ENCODE measurements at regions not wholly inside any gene's neighbourhood (a gene's known extent, or its start where the extent isn't known, plus 50 kb on each side); places are given as distances from the start of the nearest gene placed in this dataset.
A peak's percentile ranks its signal among the peaks of the same experiment; 100 is the strongest.

DNA sequence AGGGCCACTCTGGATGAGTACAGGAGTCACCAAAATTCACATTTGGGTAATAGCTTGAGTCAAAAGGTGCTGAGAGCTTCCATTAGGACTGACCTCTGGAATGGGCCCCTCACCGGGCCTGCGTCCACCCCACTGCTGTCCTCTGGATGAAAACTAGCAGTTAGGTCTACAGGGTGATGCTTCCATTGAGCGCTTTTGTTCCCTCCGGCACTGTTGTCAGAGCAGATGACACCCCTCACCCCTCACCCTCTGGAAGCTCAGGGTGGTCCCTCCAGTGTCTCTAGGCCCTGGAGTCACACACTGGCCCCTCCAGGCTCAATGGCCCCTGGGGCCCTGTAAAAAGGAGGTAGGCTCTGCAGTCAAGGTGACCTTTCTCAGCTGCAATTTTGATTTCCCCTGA is 187.8 kb upstream of the GPR12 start:
- Histone ChIP-seq H3K27me3 (ENCODE audit: insufficient read depth, poor library complexity, severe bottlenecking) (peaks cover 3% of the 10 kb centered on the region), H3K4me3 (replicated peaks; ENCODE audit: insufficient read depth, low read length) (no peak overlapping the region), H3K27ac (replicated peaks) (no peak overlapping the region)
- DNase-seq (ENCODE audit: low read depth in 1 of 2, low spot score in 1 of 2) = no peak
- TF ChIP-seq POLR2AphosphoS5 (IDR thresholded peaks at IDR 0.05; ENCODE audit: low read depth) (no peak), GABPA (IDR thresholded peaks at IDR 0.05; ENCODE audit: low read depth) (no peak), SPI1 (IDR thresholded peaks at IDR 0.05; ENCODE audit: borderline replicate concordance, low read depth) (no peak)
- TF ChIP-seq, protein P1, sequence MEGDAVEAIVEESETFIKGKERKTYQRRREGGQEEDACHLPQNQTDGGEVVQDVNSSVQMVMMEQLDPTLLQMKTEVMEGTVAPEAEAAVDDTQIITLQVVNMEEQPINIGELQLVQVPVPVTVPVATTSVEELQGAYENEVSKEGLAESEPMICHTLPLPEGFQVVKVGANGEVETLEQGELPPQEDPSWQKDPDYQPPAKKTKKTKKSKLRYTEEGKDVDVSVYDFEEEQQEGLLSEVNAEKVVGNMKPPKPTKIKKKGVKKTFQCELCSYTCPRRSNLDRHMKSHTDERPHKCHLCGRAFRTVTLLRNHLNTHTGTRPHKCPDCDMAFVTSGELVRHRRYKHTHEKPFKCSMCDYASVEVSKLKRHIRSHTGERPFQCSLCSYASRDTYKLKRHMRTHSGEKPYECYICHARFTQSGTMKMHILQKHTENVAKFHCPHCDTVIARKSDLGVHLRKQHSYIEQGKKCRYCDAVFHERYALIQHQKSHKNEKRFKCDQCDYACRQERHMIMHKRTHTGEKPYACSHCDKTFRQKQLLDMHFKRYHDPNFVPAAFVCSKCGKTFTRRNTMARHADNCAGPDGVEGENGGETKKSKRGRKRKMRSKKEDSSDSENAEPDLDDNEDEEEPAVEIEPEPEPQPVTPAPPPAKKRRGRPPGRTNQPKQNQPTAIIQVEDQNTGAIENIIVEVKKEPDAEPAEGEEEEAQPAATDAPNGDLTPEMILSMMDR (IDR thresholded peaks at IDR 0.05; ENCODE audit: insufficient read depth, low read length) = no peak
- TF ChIP-seq, protein P2, sequence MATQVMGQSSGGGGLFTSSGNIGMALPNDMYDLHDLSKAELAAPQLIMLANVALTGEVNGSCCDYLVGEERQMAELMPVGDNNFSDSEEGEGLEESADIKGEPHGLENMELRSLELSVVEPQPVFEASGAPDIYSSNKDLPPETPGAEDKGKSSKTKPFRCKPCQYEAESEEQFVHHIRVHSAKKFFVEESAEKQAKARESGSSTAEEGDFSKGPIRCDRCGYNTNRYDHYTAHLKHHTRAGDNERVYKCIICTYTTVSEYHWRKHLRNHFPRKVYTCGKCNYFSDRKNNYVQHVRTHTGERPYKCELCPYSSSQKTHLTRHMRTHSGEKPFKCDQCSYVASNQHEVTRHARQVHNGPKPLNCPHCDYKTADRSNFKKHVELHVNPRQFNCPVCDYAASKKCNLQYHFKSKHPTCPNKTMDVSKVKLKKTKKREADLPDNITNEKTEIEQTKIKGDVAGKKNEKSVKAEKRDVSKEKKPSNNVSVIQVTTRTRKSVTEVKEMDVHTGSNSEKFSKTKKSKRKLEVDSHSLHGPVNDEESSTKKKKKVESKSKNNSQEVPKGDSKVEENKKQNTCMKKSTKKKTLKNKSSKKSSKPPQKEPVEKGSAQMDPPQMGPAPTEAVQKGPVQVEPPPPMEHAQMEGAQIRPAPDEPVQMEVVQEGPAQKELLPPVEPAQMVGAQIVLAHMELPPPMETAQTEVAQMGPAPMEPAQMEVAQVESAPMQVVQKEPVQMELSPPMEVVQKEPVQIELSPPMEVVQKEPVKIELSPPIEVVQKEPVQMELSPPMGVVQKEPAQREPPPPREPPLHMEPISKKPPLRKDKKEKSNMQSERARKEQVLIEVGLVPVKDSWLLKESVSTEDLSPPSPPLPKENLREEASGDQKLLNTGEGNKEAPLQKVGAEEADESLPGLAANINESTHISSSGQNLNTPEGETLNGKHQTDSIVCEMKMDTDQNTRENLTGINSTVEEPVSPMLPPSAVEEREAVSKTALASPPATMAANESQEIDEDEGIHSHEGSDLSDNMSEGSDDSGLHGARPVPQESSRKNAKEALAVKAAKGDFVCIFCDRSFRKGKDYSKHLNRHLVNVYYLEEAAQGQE (IDR thresholded peaks at IDR 0.05; ENCODE audit: insufficient replicate concordance, low read depth) = no peak

DNA sequence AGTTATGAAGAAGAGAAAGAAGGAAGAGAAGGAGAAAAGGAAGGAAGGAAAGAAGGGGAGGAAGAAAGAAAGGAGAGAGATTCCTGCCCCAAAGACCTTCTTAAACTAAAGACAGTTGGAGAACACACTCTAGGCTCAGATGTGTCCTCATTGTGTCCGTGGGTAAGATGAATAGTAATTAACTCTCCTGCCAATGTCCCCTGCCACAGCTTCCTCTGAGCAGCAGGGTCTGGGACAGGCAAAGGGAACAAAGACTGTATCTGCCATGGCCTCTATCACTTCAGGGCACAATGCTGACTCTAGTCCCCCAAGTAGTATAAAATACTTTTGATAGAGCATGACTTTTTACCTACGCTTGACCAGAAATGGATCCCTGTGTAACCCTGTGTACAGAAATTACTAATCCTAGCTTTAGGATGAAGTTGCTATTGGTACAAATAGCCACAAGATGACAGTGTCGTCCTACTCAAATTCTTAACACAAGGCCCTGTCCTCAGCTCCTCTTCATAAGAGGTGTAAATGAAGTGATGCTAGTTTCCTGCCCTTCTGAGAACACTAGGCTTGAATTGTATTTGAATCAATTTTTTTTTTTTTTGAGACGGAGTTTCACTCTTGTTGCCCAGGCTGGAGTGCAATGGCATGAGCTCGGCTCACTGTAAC is 186.2 kb upstream of the GPR12 start:
- TF ChIP-seq, protein P1 (IDR thresholded peaks at IDR 0.05; ENCODE audit: insufficient read depth, low read length) = peak; percentile 64
- TF ChIP-seq, protein P2 (IDR thresholded peaks at IDR 0.05; ENCODE audit: insufficient replicate concordance, low read depth) = no peak
- no peak for TF ChIP-seq GABPA (IDR thresholded peaks at IDR 0.05; ENCODE audit: low read depth)
- TF ChIP-seq POLR2AphosphoS5 (IDR thresholded peaks at IDR 0.05; ENCODE audit: low read depth) = no peak
- TF ChIP-seq SPI1 (IDR thresholded peaks at IDR 0.05; ENCODE audit: borderline replicate concordance, low read depth) = no peak

DNA sequence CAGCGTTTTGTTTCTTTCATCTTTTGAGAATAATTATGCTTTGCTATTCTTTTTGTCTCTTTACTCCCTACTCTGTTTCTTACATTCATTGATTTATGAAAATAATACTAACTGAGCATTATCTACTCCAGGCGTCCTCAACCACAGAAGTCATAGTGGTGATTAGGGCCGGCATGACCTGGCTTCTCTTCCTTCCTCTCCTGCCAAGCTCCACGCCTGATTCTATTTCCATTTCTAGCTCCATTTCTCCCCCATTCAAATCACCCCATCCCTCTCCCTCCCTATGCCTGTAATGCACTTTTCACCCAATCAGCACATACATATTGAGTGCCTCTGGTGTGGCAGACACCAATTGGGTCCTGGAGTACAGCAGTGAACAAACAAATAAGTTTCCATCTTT is 183.2 kb upstream of the GPR12 start:
- Histone ChIP-seq H3K27ac (replicated peaks) (no peak overlapping the region), H3K27me3 (ENCODE audit: insufficient read depth, poor library complexity, severe bottlenecking) (peaks cover 6% of the 10 kb centered on the region), H3K4me3 (replicated peaks; ENCODE audit: insufficient read depth, low read length) (no peak overlapping the region)
- TF ChIP-seq POLR2AphosphoS5 (IDR thresholded peaks at IDR 0.05; ENCODE audit: low read depth) (no peak), SPI1 (IDR thresholded peaks at IDR 0.05; ENCODE audit: borderline replicate concordance, low read depth) (no peak), GABPA (IDR thresholded peaks at IDR 0.05; ENCODE audit: low read depth) (no peak)
- TF ChIP-seq, protein P2 (IDR thresholded peaks at IDR 0.05; ENCODE audit: insufficient replicate concordance, low read depth) = no peak
- TF ChIP-seq, protein P1 (IDR thresholded peaks at IDR 0.05; ENCODE audit: insufficient read depth, low read length) = no peak
- no peak for DNase-seq (ENCODE audit: low read depth in 1 of 2, low spot score in 1 of 2)

More for the DNA sequence above, 186.2 kb upstream of the GPR12 start:
- peak; percentile 3 to 41 for DNase-seq (ENCODE audit: low read depth in 1 of 2, low spot score in 1 of 2)
- no peak overlapping the region for H3K4me3 ChIP-seq (replicated peaks; ENCODE audit: insufficient read depth, low read length)
- no peak overlapping the region for H3K27ac ChIP-seq (replicated peaks)
- H3K27me3 ChIP-seq (ENCODE audit: insufficient read depth, poor library complexity, severe bottlenecking) = peaks cover 3% of the 10 kb centered on the region
